IgD-negative memory B cell (primary cell): ENCODE measurements at regions not wholly inside any gene's neighbourhood (a gene's known extent, or its start where the extent isn't known, plus 50 kb on each side); places are given as distances from the start of the nearest gene placed in this dataset.

Experiments
- H3K27ac Mint-ChIP-seq, 3 donors: one replicate each; pipeline ENCODE4 v1.8.0; 2020 to 2022; ENCODE audit warnings: mild to moderate bottlenecking in 3 of 3, mixed read lengths in 3 of 3, moderate library complexity in 1 of 3
- H3K27me3 Mint-ChIP-seq: one replicate; pipeline ENCODE4 v1.8.0; 2021; ENCODE audit warnings: mixed read lengths
- H3K36me3 Mint-ChIP-seq: one replicate; pipeline ENCODE4 v1.8.0; 2020; ENCODE audit warnings: mild to moderate bottlenecking, mixed read lengths
- H3K4me1 Mint-ChIP-seq, 3 donors: one replicate each; pipeline ENCODE4 v1.8.0; 2020 to 2022; ENCODE audit warnings: mixed read lengths in 3 of 3, mild to moderate bottlenecking in 1 of 3
- H3K4me3 Mint-ChIP-seq, 4 donors: one replicate each; pipeline ENCODE4 v1.8.0; 2020 to 2022; ENCODE audit warnings: mild to moderate bottlenecking in 4 of 4, mixed read lengths in 4 of 4, moderate library complexity in 3 of 4
- H3K9me3 Mint-ChIP-seq, 3 donors: one replicate each; pipeline ENCODE4 v1.8.0; 2020 to 2021; ENCODE audit warnings: mixed read lengths in 3 of 3, mild to moderate bottlenecking in 1 of 3

GRCh38 chr13:108463340-108463739 is 166.1 kb upstream of the MYO16 start:
- H3K27me3 Mint-ChIP-seq: no peaks in the 10 kb centered on the region
- H3K9me3 Mint-ChIP-seq: peaks cover 0 to under 1% (median 0%) of the 10 kb centered on the region in 3 donors
- H3K4me3 Mint-ChIP-seq: no peak overlapping the region
- no peaks in the 10 kb centered on the region for H3K36me3 Mint-ChIP-seq
- H3K4me1 Mint-ChIP-seq: peaks cover 0 to 1% (median 0%) of the 10 kb centered on the region in 3 donors
- no peak overlapping the region for H3K27ac Mint-ChIP-seq

GRCh38 chr13:108470921-108471320 is 158.5 kb upstream of the MYO16 start:
- peaks cover 2 to 6% (median 5%) of the 10 kb centered on the region in 3 donors for H3K9me3 Mint-ChIP-seq
- no peaks in the 10 kb centered on the region for H3K36me3 Mint-ChIP-seq
- no peak overlapping the region for H3K27ac Mint-ChIP-seq
- no peaks in the 10 kb centered on the region for H3K4me1 Mint-ChIP-seq
- no peaks in the 10 kb centered on the region for H3K27me3 Mint-ChIP-seq
- no peak overlapping the region for H3K4me3 Mint-ChIP-seq

GRCh38 chr13:108475181-108475580 is 154.2 kb upstream of the MYO16 start:
- H3K4me3 Mint-ChIP-seq: no peak overlapping the region
- no peaks in the 10 kb centered on the region for H3K27me3 Mint-ChIP-seq
- peaks cover 2 to 6% (median 2%) of the 10 kb centered on the region in 3 donors for H3K9me3 Mint-ChIP-seq
- no peak overlapping the region for H3K27ac Mint-ChIP-seq
- H3K36me3 Mint-ChIP-seq: no peaks in the 10 kb centered on the region
- peaks cover 0 to 1% (median 0%) of the 10 kb centered on the region in 3 donors for H3K4me1 Mint-ChIP-seq

- Mint-ChIP-seq H3K36me3 (no peaks in the 10 kb centered on the region), H3K4me3 (no peak overlapping the region), H3K4me1 (peaks cover 0 to 1% (median 0%) of the 10 kb centered on the region in 3 donors), H3K9me3 (peaks cover 0 to 2% (median 0%) of the 10 kb centered on the region in 3 donors), H3K27me3 (no peaks in the 10 kb centered on the region), H3K27ac (no peak overlapping the region)
These were observed 152.0 kb upstream of the MYO16 start for GRCh38 chr13:108477376-108477775.

GRCh38 chr13:108478179-108478578 is 151.2 kb upstream of the MYO16 start:
- Mint-ChIP-seq H3K27ac (no peak overlapping the region), H3K36me3 (no peaks in the 10 kb centered on the region), H3K4me3 (no peak overlapping the region), H3K9me3 (peaks cover 0 to 2% (median 0%) of the 10 kb centered on the region in 3 donors), H3K4me1 (peaks cover 0 to 1% (median 0%) of the 10 kb centered on the region in 3 donors), H3K27me3 (no peaks in the 10 kb centered on the region)

- H3K4me3 Mint-ChIP-seq: no peak overlapping the region
- no peaks in the 10 kb centered on the region for H3K27me3 Mint-ChIP-seq
- H3K9me3 Mint-ChIP-seq: peaks cover 0 to 4% (median 2%) of the 10 kb centered on the region in 3 donors
- H3K4me1 Mint-ChIP-seq: no peaks in the 10 kb centered on the region
- no peak overlapping the region for H3K27ac Mint-ChIP-seq
- H3K36me3 Mint-ChIP-seq: no peaks in the 10 kb centered on the region
These were observed 145.4 kb upstream of the MYO16 start for GRCh38 chr13:108483981-108484380.

- Mint-ChIP-seq H3K27ac (no peak overlapping the region), H3K4me3 (no peak overlapping the region), H3K4me1 (no peaks in the 10 kb centered on the region), H3K36me3 (no peaks in the 10 kb centered on the region), H3K27me3 (no peaks in the 10 kb centered on the region), H3K9me3 (peaks cover 0 to 9% (median 8%) of the 10 kb centered on the region in 3 donors)
These were observed 143.3 kb upstream of the MYO16 start for GRCh38 chr13:108486096-108486495.

GRCh38 chr13:108494991-108495645 is 134.3 kb upstream of the MYO16 start:
- peaks cover 0 to 4% (median 2%) of the 10 kb centered on the region in 3 donors for H3K9me3 Mint-ChIP-seq
- peak overlapping the region in 1 of 3 donors; percentile 18 for H3K27ac Mint-ChIP-seq
- no peaks in the 10 kb centered on the region for H3K36me3 Mint-ChIP-seq
- no peaks in the 10 kb centered on the region for H3K4me1 Mint-ChIP-seq
- peaks cover 16% of the 10 kb centered on the region for H3K27me3 Mint-ChIP-seq
- H3K4me3 Mint-ChIP-seq: no peak overlapping the region

- Mint-ChIP-seq H3K27me3 (peaks cover 16% of the 10 kb centered on the region), H3K4me1 (no peaks in the 10 kb centered on the region), H3K9me3 (peaks cover 0 to 4% (median 2%) of the 10 kb centered on the region in 3 donors), H3K36me3 (no peaks in the 10 kb centered on the region), H3K4me3 (no peak overlapping the region), H3K27ac (no peak overlapping the region)
These were observed 133.6 kb upstream of the MYO16 start for GRCh38 chr13:108495646-108496361.

GRCh38 chr13:108496362-108497210 is 132.8 kb upstream of the MYO16 start:
- no peak overlapping the region for H3K4me3 Mint-ChIP-seq
- H3K27me3 Mint-ChIP-seq: peaks cover 16% of the 10 kb centered on the region
- no peaks in the 10 kb centered on the region for H3K4me1 Mint-ChIP-seq
- H3K9me3 Mint-ChIP-seq: peaks cover 0 to 4% (median 2%) of the 10 kb centered on the region in 3 donors
- H3K27ac Mint-ChIP-seq: peak overlapping the region in 1 of 3 donors; percentile 9
- H3K36me3 Mint-ChIP-seq: no peaks in the 10 kb centered on the region

GRCh38 chr13:108500711-108501110 is 128.7 kb upstream of the MYO16 start:
- Mint-ChIP-seq H3K4me3 (no peak overlapping the region), H3K27me3 (peaks cover 9% of the 10 kb centered on the region), H3K4me1 (no peaks in the 10 kb centered on the region), H3K27ac (no peak overlapping the region), H3K9me3 (peaks cover 1 to 4% (median 4%) of the 10 kb centered on the region in 3 donors), H3K36me3 (no peaks in the 10 kb centered on the region)

- Mint-ChIP-seq H3K4me1 (no peaks in the 10 kb centered on the region), H3K27ac (no peak overlapping the region), H3K4me3 (no peak overlapping the region), H3K27me3 (no peaks in the 10 kb centered on the region), H3K9me3 (peaks cover 3 to 13% (median 5%) of the 10 kb centered on the region in 3 donors), H3K36me3 (no peaks in the 10 kb centered on the region)
These were observed 121.1 kb upstream of the MYO16 start for GRCh38 chr13:108508263-108508662.

- Mint-ChIP-seq H3K4me3 (no peak overlapping the region), H3K27ac (no peak overlapping the region), H3K27me3 (no peaks in the 10 kb centered on the region), H3K36me3 (no peaks in the 10 kb centered on the region), H3K9me3 (peaks cover 0 to 3% (median 0%) of the 10 kb centered on the region in 3 donors), H3K4me1 (no peaks in the 10 kb centered on the region)
These were observed 103.6 kb upstream of the MYO16 start for GRCh38 chr13:108525827-108526226.

- Mint-ChIP-seq H3K9me3 (peaks cover 0 to 5% (median 0%) of the 10 kb centered on the region in 3 donors), H3K4me3 (no peak overlapping the region), H3K27ac (no peak overlapping the region), H3K36me3 (no peaks in the 10 kb centered on the region), H3K4me1 (no peaks in the 10 kb centered on the region), H3K27me3 (peaks cover 2% of the 10 kb centered on the region)
These were observed 103.1 kb upstream of the MYO16 start for GRCh38 chr13:108526286-108526685.

GRCh38 chr13:108527844-108528243 is 101.6 kb upstream of the MYO16 start:
- Mint-ChIP-seq H3K36me3 (no peaks in the 10 kb centered on the region), H3K4me1 (no peaks in the 10 kb centered on the region), H3K9me3 (peaks cover 0 to 2% (median 0%) of the 10 kb centered on the region in 3 donors), H3K27me3 (peaks cover 2% of the 10 kb centered on the region), H3K27ac (no peak overlapping the region), H3K4me3 (no peak overlapping the region)
